Spleen (tissue), 7 donors: ENCODE measurements at regions not wholly inside any gene's neighbourhood (a gene's known extent, or its start where the extent isn't known, plus 50 kb on each side); places are given as distances from the start of the nearest gene placed in this dataset.

ENCODE experiments used
- CTCF ChIP-seq, 11 experiments: fragments of 200-600 bp in 7 of 11; fragments of 450-650 bp in 4 of 11; sonication (generic) in 4 of 11; IDR thresholded peaks in 8 of 11; conservative IDR thresholded peaks in 3 of 11; 1 replicate in 7 of 11; 2 replicates in 4 of 11; pipeline versions ENCODE4 v1.4.0 to v1.8.0; 2016 to 2021; ENCODE audit warnings: antibody characterized with exemption in 11 of 11, inconsistent platforms in 4 of 11, mild to moderate bottlenecking in 1 of 11
- POLR2A ChIP-seq, 3 donors: fragments of 450-650 bp; IDR thresholded peaks; one replicate each; pipeline ENCODE4 v1.5.1; 2017; ENCODE audit warnings: antibody characterized with exemption in 3 of 3, mild to moderate bottlenecking in 1 of 3
- POLR2AphosphoS5 ChIP-seq, 3 donors: sonication (generic); formaldehyde crosslinking; IDR thresholded peaks; one replicate each; pipeline ENCODE4 v1.5.1; 2017; ENCODE audit warnings: antibody characterized with exemption in 3 of 3
- donor health status: DM: no; HTN: no; CAD: no; lungs with moderate emphysema.
- donor health status: DM: no; HTN: no; CAD: no.
- donor health status: DM: no; HTN: no; CAD: no.

GRCh38 chr1:82778612-82779011 lies 977.9 kb downstream of the ADGRL2 start:
- TF ChIP-seq CTCF (IDR thresholded peaks at IDR 0.05 in 8 of 11, conservative IDR thresholded peaks at IDR 0.05 in 3 of 11), result no peak
- no peak for TF ChIP-seq POLR2A (IDR thresholded peaks at IDR 0.05)
- no peak for TF ChIP-seq POLR2AphosphoS5 (IDR thresholded peaks at IDR 0.05)
